Hepatic stellate cell (primary cell): ENCODE measurements at regions not wholly inside any gene's neighbourhood (a gene's known extent, or its start where the extent isn't known, plus 50 kb on each side); places are given as distances from the start of the nearest gene placed in this dataset.

ENCODE experiments used
- DNase-seq: peaks from one replicate; pipeline ENCODE4 v3.0.0; 2011; ENCODE audit warnings: low spot score

- no peak for DNase-seq
These were observed 1138.8 kb downstream of the XPNPEP1 start for GRCh38 chr10:108784534-108784933.

- DNase-seq, result no peak
These were observed 1139.4 kb downstream of the XPNPEP1 start for GRCh38 chr10:108783897-108784296.

GRCh38 chr10:108782411-108782810, 1140.9 kb downstream of the XPNPEP1 start:
- no peak for DNase-seq

- no peak for DNase-seq
These were observed 1143.8 kb downstream of the XPNPEP1 start for GRCh38 chr10:108779501-108779900.

- DNase-seq, result no peak
These were observed 1147.3 kb downstream of the XPNPEP1 start for GRCh38 chr10:108775911-108776475.

- no peak for DNase-seq
These were observed 1152.2 kb downstream of the XPNPEP1 start for GRCh38 chr10:108771106-108771505.

- DNase-seq, result no peak
These were observed 1157.5 kb downstream of the XPNPEP1 start for GRCh38 chr10:108765794-108766193.

- no peak for DNase-seq
These were observed 1165.4 kb downstream of the XPNPEP1 start for GRCh38 chr10:108757946-108758345.

GRCh38 chr10:108755646-108756045, 1167.7 kb downstream of the XPNPEP1 start:
- no peak for DNase-seq

- DNase-seq, result no peak
These were observed 1170.0 kb downstream of the XPNPEP1 start for GRCh38 chr10:108753326-108753725.

- no peak for DNase-seq
These were observed 1174.3 kb downstream of the XPNPEP1 start for GRCh38 chr10:108749042-108749441.

- no peak for DNase-seq
These were observed 1187.2 kb downstream of the XPNPEP1 start for GRCh38 chr10:108736111-108736510.

- no peak for DNase-seq
These were observed 1187.9 kb downstream of the XPNPEP1 start for GRCh38 chr10:108735380-108735779.

- no peak for DNase-seq
These were observed 1201.4 kb downstream of the XPNPEP1 start for GRCh38 chr10:108721874-108722273.

- no peak for DNase-seq
These were observed 1207.0 kb downstream of the XPNPEP1 start for GRCh38 chr10:108716352-108716751.

GRCh38 chr10:108709927-108710722, 1213.2 kb downstream of the XPNPEP1 start:
- no peak for DNase-seq

- no peak for DNase-seq
These were observed 1214.9 kb downstream of the XPNPEP1 start for GRCh38 chr10:108708363-108708762.

GRCh38 chr10:108696792-108697477, 1226.4 kb downstream of the XPNPEP1 start:
- no peak for DNase-seq

GRCh38 chr10:108691126-108691525, 1232.2 kb downstream of the XPNPEP1 start:
- DNase-seq, result no peak

GRCh38 chr10:108690530-108690929, 1232.8 kb downstream of the XPNPEP1 start:
- no peak for DNase-seq

- no peak for DNase-seq
These were observed 1233.4 kb downstream of the XPNPEP1 start for GRCh38 chr10:108689891-108690290.

GRCh38 chr10:108688314-108688713, 1235.0 kb downstream of the XPNPEP1 start:
- DNase-seq, result no peak

- DNase-seq, result no peak
These were observed 1237.3 kb downstream of the XPNPEP1 start for GRCh38 chr10:108685863-108686531.
